ENCODE measurements at regions not wholly inside any gene's neighbourhood (a gene's known extent, or its start where the extent isn't known, plus 50 kb on each side); places are given as distances from the start of the nearest gene placed in this dataset.

DNA sequence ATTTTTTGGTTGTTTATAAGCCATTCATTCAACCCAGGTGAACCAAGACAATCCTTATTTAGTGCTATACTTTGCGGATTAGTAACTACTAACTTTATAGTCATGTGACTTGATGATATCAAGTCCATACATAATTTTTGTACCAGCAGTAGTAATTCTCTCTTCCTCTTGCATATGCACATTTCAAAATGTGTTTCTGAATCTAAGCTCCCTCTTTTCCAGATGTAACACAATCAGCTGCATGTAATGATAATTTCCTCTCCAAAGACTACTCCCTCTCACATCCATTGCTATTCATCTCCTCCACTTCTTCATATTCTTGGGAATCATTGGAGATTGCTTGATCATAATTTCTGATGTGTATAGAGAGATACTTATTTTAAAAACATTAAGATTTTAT lies 510.1 kb upstream of the CDH18 start:
- TF ChIP-seq EZH2 (IDR thresholded peaks at IDR 0.05; ENCODE audit: borderline replicate concordance, low read depth, low read length, severe bottlenecking) = no peak
- TF ChIP-seq, protein P1, sequence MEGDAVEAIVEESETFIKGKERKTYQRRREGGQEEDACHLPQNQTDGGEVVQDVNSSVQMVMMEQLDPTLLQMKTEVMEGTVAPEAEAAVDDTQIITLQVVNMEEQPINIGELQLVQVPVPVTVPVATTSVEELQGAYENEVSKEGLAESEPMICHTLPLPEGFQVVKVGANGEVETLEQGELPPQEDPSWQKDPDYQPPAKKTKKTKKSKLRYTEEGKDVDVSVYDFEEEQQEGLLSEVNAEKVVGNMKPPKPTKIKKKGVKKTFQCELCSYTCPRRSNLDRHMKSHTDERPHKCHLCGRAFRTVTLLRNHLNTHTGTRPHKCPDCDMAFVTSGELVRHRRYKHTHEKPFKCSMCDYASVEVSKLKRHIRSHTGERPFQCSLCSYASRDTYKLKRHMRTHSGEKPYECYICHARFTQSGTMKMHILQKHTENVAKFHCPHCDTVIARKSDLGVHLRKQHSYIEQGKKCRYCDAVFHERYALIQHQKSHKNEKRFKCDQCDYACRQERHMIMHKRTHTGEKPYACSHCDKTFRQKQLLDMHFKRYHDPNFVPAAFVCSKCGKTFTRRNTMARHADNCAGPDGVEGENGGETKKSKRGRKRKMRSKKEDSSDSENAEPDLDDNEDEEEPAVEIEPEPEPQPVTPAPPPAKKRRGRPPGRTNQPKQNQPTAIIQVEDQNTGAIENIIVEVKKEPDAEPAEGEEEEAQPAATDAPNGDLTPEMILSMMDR (IDR thresholded peaks at IDR 0.05; ENCODE audit: borderline replicate concordance, extremely low read depth, low read length, poor library complexity, severe bottlenecking) = no peak

All from DND-41 (cell line).